Psoas muscle (tissue), 7 donors: ENCODE measurements at regions not wholly inside any gene's neighbourhood (a gene's known extent, or its start where the extent isn't known, plus 50 kb on each side); places are given as distances from the start of the nearest gene placed in this dataset.

Experiments
- ATAC-seq, 4 donors: fragments of 200-7000 bp; cut with Tn5 transposase; one replicate each; pipeline ENCODE4 v1.9.1; 2020; ENCODE audit warnings: moderate library complexity in 3 of 4, mild to moderate bottlenecking in 2 of 4
- DNase-seq, 2 donors: peaks; one replicate each; pipeline ENCODE4 v3.0.0-alpha.2; 2020
- H3K27ac ChIP-seq: fragments of 200-600 bp; one replicate; pipeline ENCODE4 v1.8.0; 2022
- H3K27me3 ChIP-seq, 3 donors: fragments of 200-600 bp in 1 of 3; one replicate each; pipeline versions ENCODE4 v1.6.1 to v1.8.0; 2013 to 2022; ENCODE audit warnings: low read length in 2 of 3, mild to moderate bottlenecking in 2 of 3, moderate library complexity in 1 of 3; ENCODE audit not compliant: insufficient read depth in 3 of 3
- H3K36me3 ChIP-seq, 2 donors: fragments of 200-600 bp in 1 of 2; one replicate each; pipeline versions ENCODE4 v1.6.1 to v1.8.0; 2013 to 2022; ENCODE audit warnings: low read depth in 1 of 2, mild to moderate bottlenecking in 1 of 2, moderate library complexity in 1 of 2; ENCODE audit not compliant: insufficient read depth in 1 of 2
- H3K4me1 ChIP-seq: fragments of 200-600 bp; one replicate; pipeline ENCODE4 v1.8.0; 2022
- H3K4me3 ChIP-seq: fragments of 200-600 bp; one replicate; pipeline ENCODE4 v1.8.0; 2022; ENCODE audit warnings: mild to moderate bottlenecking
- H3K9me3 ChIP-seq: fragments of 200-600 bp; one replicate; pipeline ENCODE4 v1.8.0; 2022
- WGBS, 3 donors: extraction: QIAGEN DNeasy Blood & Tissue Kit; methylation state at CpG; one replicate each; pipeline versions ENCODE4 v1.1.6 to v1.1.7; 2013; 5-methylcytosine and 5-hydroxymethylcytosine counted together
- intact Hi-C, 2 donors: fragments of 100-400 bp; cut with DNase I; formaldehyde crosslinking; loops; one replicate each; pipeline versions ENCODE4 v1.11.0 to v1.14.2; 2022
- TF ChIP-seq, protein P1 (sequence below): fragments of 200-600 bp; IDR thresholded peaks from one replicate; pipeline ENCODE4 v1.8.0; 2022; ENCODE audit warnings: antibody characterized with exemption
- donor health status: healthy with polysubstance abuse.
- donor health status: DM: no; HTN: no; CAD: no; lungs with moderate emphysema.
- donor health status: Bipolar disorder and iron deficiency.
- donor health status: healthy.
- donor health status: DM: yes; HTN: yes; CAD: no.
- donor health status: DM: no; HTN: no; CAD: no.
- donor health status: DM: yes; HTN: yes; CAD: no.

- Histone ChIP-seq H3K27me3 (no peaks in the 10 kb centered on the region), H3K4me3 (no peak overlapping the region), H3K9me3 (no peaks in the 10 kb centered on the region), H3K4me1 (no peaks in the 10 kb centered on the region), H3K36me3 (no peaks in the 10 kb centered on the region), H3K27ac (no peak overlapping the region)
- ATAC-seq (no peak), DNase-seq (no peak)
- intact Hi-C loops = no loop called here
- TF ChIP-seq, protein P1, sequence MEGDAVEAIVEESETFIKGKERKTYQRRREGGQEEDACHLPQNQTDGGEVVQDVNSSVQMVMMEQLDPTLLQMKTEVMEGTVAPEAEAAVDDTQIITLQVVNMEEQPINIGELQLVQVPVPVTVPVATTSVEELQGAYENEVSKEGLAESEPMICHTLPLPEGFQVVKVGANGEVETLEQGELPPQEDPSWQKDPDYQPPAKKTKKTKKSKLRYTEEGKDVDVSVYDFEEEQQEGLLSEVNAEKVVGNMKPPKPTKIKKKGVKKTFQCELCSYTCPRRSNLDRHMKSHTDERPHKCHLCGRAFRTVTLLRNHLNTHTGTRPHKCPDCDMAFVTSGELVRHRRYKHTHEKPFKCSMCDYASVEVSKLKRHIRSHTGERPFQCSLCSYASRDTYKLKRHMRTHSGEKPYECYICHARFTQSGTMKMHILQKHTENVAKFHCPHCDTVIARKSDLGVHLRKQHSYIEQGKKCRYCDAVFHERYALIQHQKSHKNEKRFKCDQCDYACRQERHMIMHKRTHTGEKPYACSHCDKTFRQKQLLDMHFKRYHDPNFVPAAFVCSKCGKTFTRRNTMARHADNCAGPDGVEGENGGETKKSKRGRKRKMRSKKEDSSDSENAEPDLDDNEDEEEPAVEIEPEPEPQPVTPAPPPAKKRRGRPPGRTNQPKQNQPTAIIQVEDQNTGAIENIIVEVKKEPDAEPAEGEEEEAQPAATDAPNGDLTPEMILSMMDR = no peak
- 57 to 75% (median 62%) methylated on average over 1 of the region's 1 CpG for WGBS, 3 donors
These were observed 91.2 kb upstream of the KCTD3 start for GRCh38 chr1:215475796-215476481.

GRCh38 chr1:215476541-215476940 is 90.6 kb upstream of the KCTD3 start:
- no peak for DNase-seq
- TF ChIP-seq, protein P1 = no peak
- intact Hi-C loops = no loop called here
- no peaks in the 10 kb centered on the region for H3K9me3 ChIP-seq
- no peaks in the 10 kb centered on the region for H3K36me3 ChIP-seq
- H3K4me1 ChIP-seq = no peaks in the 10 kb centered on the region
- H3K27ac ChIP-seq = no peak overlapping the region
- no peak overlapping the region for H3K4me3 ChIP-seq
- no peaks in the 10 kb centered on the region for H3K27me3 ChIP-seq
- ATAC-seq = no peak

DNA sequence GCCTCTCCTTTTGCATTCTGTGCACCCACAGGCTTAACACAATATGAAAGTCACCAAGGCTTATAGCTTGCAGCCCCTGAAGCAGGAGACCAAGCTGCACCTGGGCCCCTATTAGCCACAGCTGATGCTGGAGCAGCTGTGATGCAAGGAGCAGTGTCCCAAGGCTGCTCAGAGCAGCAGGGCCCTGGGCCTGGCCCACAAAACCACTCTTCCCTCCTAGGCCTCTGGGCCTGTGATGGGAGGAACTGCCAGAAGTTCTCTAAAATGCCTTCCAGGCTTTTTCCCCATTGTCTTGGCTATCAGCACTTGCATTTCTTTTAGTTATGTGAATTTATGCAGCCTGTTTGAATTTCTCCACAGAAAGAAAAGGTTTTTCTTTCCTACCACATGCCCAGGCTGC is 89.5 kb upstream of the KCTD3 start:
- Histone ChIP-seq H3K9me3 (no peaks in the 10 kb centered on the region), H3K4me1 (no peaks in the 10 kb centered on the region), H3K27me3 (no peaks in the 10 kb centered on the region), H3K27ac (no peak overlapping the region), H3K4me3 (no peak overlapping the region), H3K36me3 (no peaks in the 10 kb centered on the region)
- no peak for DNase-seq
- TF ChIP-seq, protein P1 = no peak
- no peak for ATAC-seq
- intact Hi-C loops = no loop called here

DNA sequence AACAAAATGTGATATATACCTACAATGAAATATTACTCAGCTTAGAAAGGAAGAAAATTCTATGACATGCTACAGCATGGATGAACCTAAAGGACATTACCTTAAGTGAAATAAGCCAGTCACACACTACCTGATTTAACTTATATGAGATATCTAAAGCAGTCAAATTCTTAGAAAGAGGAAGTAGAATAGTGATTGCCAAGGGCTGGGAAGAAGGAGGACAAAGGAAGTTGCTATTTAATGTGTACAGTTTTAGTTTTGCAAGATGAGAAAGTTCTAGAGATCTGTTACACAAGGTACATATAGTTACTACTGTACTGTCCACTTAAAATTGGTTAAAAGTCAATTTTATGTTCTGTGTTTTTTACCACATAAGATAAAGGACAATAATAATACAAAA is 87.5 kb upstream of the KCTD3 start:
- Histone ChIP-seq H3K4me1 (no peaks in the 10 kb centered on the region), H3K27ac (no peak overlapping the region), H3K27me3 (no peaks in the 10 kb centered on the region), H3K9me3 (no peaks in the 10 kb centered on the region), H3K4me3 (no peak overlapping the region), H3K36me3 (no peaks in the 10 kb centered on the region)
- intact Hi-C loops = no loop called here
- TF ChIP-seq, protein P1 = no peak
- DNase-seq (no peak), ATAC-seq (no peak)

GRCh38 chr1:215482079-215482478 is 85.0 kb upstream of the KCTD3 start:
- H3K27ac ChIP-seq = no peak overlapping the region
- intact Hi-C loops = no loop called here
- WGBS, 3 donors = 58 to 70% (median 70%) methylated on average over 2 of the region's 2 CpGs

More at GRCh38 chr1:215482079-215482478, 85.0 kb upstream of the KCTD3 start:
- H3K4me3 ChIP-seq = no peak overlapping the region
- no peaks in the 10 kb centered on the region for H3K36me3 ChIP-seq
- ATAC-seq (no peak), DNase-seq (no peak)
- H3K27me3 ChIP-seq = no peaks in the 10 kb centered on the region
- no peaks in the 10 kb centered on the region for H3K4me1 ChIP-seq
- H3K9me3 ChIP-seq = no peaks in the 10 kb centered on the region
- TF ChIP-seq, protein P1 = no peak
